ENCODE measurements at regions not wholly inside any gene's neighbourhood (a gene's known extent, or its start where the extent isn't known, plus 50 kb on each side); places are given as distances from the start of the nearest gene placed in this dataset.

- Mint-ChIP-seq H3K36me3 (no peaks in the 10 kb centered on the region), H3K4me3 (no peak overlapping the region), H3K9me3 (peaks cover 0 to 21% (median 4%) of the 10 kb centered on the region in 8 donors), H3K27me3 (no peaks in the 10 kb centered on the region), H3K4me1 (no peaks in the 10 kb centered on the region), H3K27ac (no peak overlapping the region)
- H3K36me3 ChIP-seq (ENCODE audit: insufficient read depth, low read length), result no peaks in the 10 kb centered on the region
- no peak overlapping the region for H3K4me3 ChIP-seq (ENCODE audit: low read length in 2 of 2)
- no peaks in the 10 kb centered on the region for H3K9me3 ChIP-seq (ENCODE audit: control insufficient read depth in 1 of 2, low read length in 2 of 2)
- CTCF ChIA-PET (ENCODE audit: partially characterized antibody), result no interaction called here
- POLR2A ChIA-PET (ENCODE audit: partially characterized antibody), result no interaction called here
- H3K27me3 ChIP-seq (ENCODE audit: insufficient read depth, low read length), result no peaks in the 10 kb centered on the region
- H3K4me1 ChIP-seq (ENCODE audit: insufficient read depth, low read length), result no peaks in the 10 kb centered on the region
- intact Hi-C loops (cut with micrococcal nuclease), result no loop called here
- no peak for DNase-seq
- no peak overlapping the region for H3K27ac ChIP-seq (ENCODE audit: low read depth, low read length)
Observed at GRCh38 chr14:29222671-29223268, 456.2 kb downstream of the FOXG1 start.

- ChIA-PET POLR2A (ENCODE audit: partially characterized antibody) (no interaction called here), CTCF (ENCODE audit: partially characterized antibody) (no interaction called here)
- Histone ChIP-seq H3K4me3 (ENCODE audit: low read length in 2 of 2) (no peak overlapping the region), H3K4me1 (ENCODE audit: insufficient read depth, low read length) (no peaks in the 10 kb centered on the region), H3K36me3 (ENCODE audit: insufficient read depth, low read length) (no peaks in the 10 kb centered on the region), H3K9me3 (ENCODE audit: control insufficient read depth in 1 of 2, low read length in 2 of 2) (no peaks in the 10 kb centered on the region), H3K27ac (ENCODE audit: low read depth, low read length) (no peak overlapping the region), H3K27me3 (ENCODE audit: insufficient read depth, low read length) (no peaks in the 10 kb centered on the region)
- DNase-seq, result no peak
- peaks cover 0 to 21% (median 3%) of the 10 kb centered on the region in 8 donors for H3K9me3 Mint-ChIP-seq
- intact Hi-C loops (cut with micrococcal nuclease), result no loop called here
- no peaks in the 10 kb centered on the region for H3K36me3 Mint-ChIP-seq
- H3K4me1 Mint-ChIP-seq, result no peaks in the 10 kb centered on the region
- H3K27ac Mint-ChIP-seq, result no peak overlapping the region
- H3K27me3 Mint-ChIP-seq, result no peaks in the 10 kb centered on the region
- H3K4me3 Mint-ChIP-seq, result no peak overlapping the region
Observed at GRCh38 chr14:29223947-29224346, 457.4 kb downstream of the FOXG1 start.

GRCh38 chr14:29227631-29228030 is 461.0 kb downstream of the FOXG1 start:
- H3K9me3 Mint-ChIP-seq, result peaks cover 0 to 9% (median under 1%) of the 10 kb centered on the region in 8 donors
- H3K36me3 Mint-ChIP-seq, result no peaks in the 10 kb centered on the region
- no peaks in the 10 kb centered on the region for H3K27me3 Mint-ChIP-seq
- H3K27ac Mint-ChIP-seq, result no peak overlapping the region
- H3K27me3 ChIP-seq (ENCODE audit: insufficient read depth, low read length), result no peaks in the 10 kb centered on the region
- DNase-seq, result no peak
- H3K27ac ChIP-seq (ENCODE audit: low read depth, low read length), result no peak overlapping the region
- no peaks in the 10 kb centered on the region for H3K36me3 ChIP-seq (ENCODE audit: insufficient read depth, low read length)
- intact Hi-C loops (cut with micrococcal nuclease), result no loop called here
- ChIA-PET CTCF (ENCODE audit: partially characterized antibody) (no interaction called here), POLR2A (ENCODE audit: partially characterized antibody) (no interaction called here)
- H3K4me1 Mint-ChIP-seq, result no peaks in the 10 kb centered on the region
- no peak overlapping the region for H3K4me3 ChIP-seq (ENCODE audit: low read length in 2 of 2)
- no peak overlapping the region for H3K4me3 Mint-ChIP-seq
- H3K4me1 ChIP-seq (ENCODE audit: insufficient read depth, low read length), result no peaks in the 10 kb centered on the region
- H3K9me3 ChIP-seq (ENCODE audit: control insufficient read depth in 1 of 2, low read length in 2 of 2), result no peaks in the 10 kb centered on the region

GRCh38 chr14:29232153-29232552 is 465.6 kb downstream of the FOXG1 start:
- CTCF ChIA-PET (ENCODE audit: partially characterized antibody), result no interaction called here
- POLR2A ChIA-PET (ENCODE audit: partially characterized antibody), result no interaction called here
- Histone ChIP-seq H3K27ac (ENCODE audit: low read depth, low read length) (no peak overlapping the region), H3K4me3 (ENCODE audit: low read length in 2 of 2) (no peak overlapping the region), H3K9me3 (ENCODE audit: control insufficient read depth in 1 of 2, low read length in 2 of 2) (no peaks in the 10 kb centered on the region), H3K36me3 (ENCODE audit: insufficient read depth, low read length) (no peaks in the 10 kb centered on the region), H3K27me3 (ENCODE audit: insufficient read depth, low read length) (no peaks in the 10 kb centered on the region), H3K4me1 (ENCODE audit: insufficient read depth, low read length) (no peaks in the 10 kb centered on the region)
- H3K4me3 Mint-ChIP-seq, result no peak overlapping the region
- H3K27ac Mint-ChIP-seq, result no peak overlapping the region
- no peak for DNase-seq
- H3K36me3 Mint-ChIP-seq, result no peaks in the 10 kb centered on the region
- intact Hi-C loops (cut with micrococcal nuclease), result no loop called here
- H3K9me3 Mint-ChIP-seq, result peaks cover 0 to 4% (median 0%) of the 10 kb centered on the region in 8 donors
- H3K27me3 Mint-ChIP-seq, result no peaks in the 10 kb centered on the region
- H3K4me1 Mint-ChIP-seq, result no peaks in the 10 kb centered on the region

GRCh38 chr14:29232711-29233110 is 466.1 kb downstream of the FOXG1 start:
- Mint-ChIP-seq H3K4me3 (no peak overlapping the region), H3K27me3 (no peaks in the 10 kb centered on the region), H3K27ac (no peak overlapping the region), H3K9me3 (peaks cover 0 to 8% (median 3%) of the 10 kb centered on the region in 8 donors), H3K36me3 (no peaks in the 10 kb centered on the region), H3K4me1 (no peaks in the 10 kb centered on the region)
- POLR2A ChIA-PET (ENCODE audit: partially characterized antibody), result no interaction called here
- CTCF ChIA-PET (ENCODE audit: partially characterized antibody), result no interaction called here
- Histone ChIP-seq H3K27ac (ENCODE audit: low read depth, low read length) (no peak overlapping the region), H3K36me3 (ENCODE audit: insufficient read depth, low read length) (no peaks in the 10 kb centered on the region), H3K4me1 (ENCODE audit: insufficient read depth, low read length) (no peaks in the 10 kb centered on the region), H3K9me3 (ENCODE audit: control insufficient read depth in 1 of 2, low read length in 2 of 2) (no peaks in the 10 kb centered on the region), H3K27me3 (ENCODE audit: insufficient read depth, low read length) (no peaks in the 10 kb centered on the region), H3K4me3 (ENCODE audit: low read length in 2 of 2) (no peak overlapping the region)
- DNase-seq, result no peak
- intact Hi-C loops (cut with micrococcal nuclease), result no loop called here

- intact Hi-C loops (cut with micrococcal nuclease), result no loop called here
- Mint-ChIP-seq H3K4me1 (no peaks in the 10 kb centered on the region), H3K4me3 (no peak overlapping the region)
Observed at GRCh38 chr14:29233188-29233587, 466.6 kb downstream of the FOXG1 start.

GRCh38 chr14:29235991-29236390 is 469.4 kb downstream of the FOXG1 start:
- ChIA-PET CTCF (ENCODE audit: partially characterized antibody) (no interaction called here), POLR2A (ENCODE audit: partially characterized antibody) (no interaction called here)
- no peaks in the 10 kb centered on the region for H3K36me3 Mint-ChIP-seq
- Histone ChIP-seq H3K9me3 (ENCODE audit: control insufficient read depth in 1 of 2, low read length in 2 of 2) (no peaks in the 10 kb centered on the region), H3K27ac (ENCODE audit: low read depth, low read length) (no peak overlapping the region), H3K36me3 (ENCODE audit: insufficient read depth, low read length) (no peaks in the 10 kb centered on the region), H3K4me3 (ENCODE audit: low read length in 2 of 2) (no peak overlapping the region), H3K4me1 (ENCODE audit: insufficient read depth, low read length) (no peaks in the 10 kb centered on the region), H3K27me3 (ENCODE audit: insufficient read depth, low read length) (no peaks in the 10 kb centered on the region)
- H3K9me3 Mint-ChIP-seq, result peaks cover 0 to 8% (median 6%) of the 10 kb centered on the region in 8 donors
- no peaks in the 10 kb centered on the region for H3K27me3 Mint-ChIP-seq
- DNase-seq, result no peak
- intact Hi-C loops (cut with micrococcal nuclease), result no loop called here
- no peaks in the 10 kb centered on the region for H3K4me1 Mint-ChIP-seq
- no peak overlapping the region for H3K27ac Mint-ChIP-seq
- H3K4me3 Mint-ChIP-seq, result no peak overlapping the region

More at GRCh38 chr14:29233188-29233587, 466.6 kb downstream of the FOXG1 start:
- CTCF ChIA-PET (ENCODE audit: partially characterized antibody), result no interaction called here
- Histone ChIP-seq H3K36me3 (ENCODE audit: insufficient read depth, low read length) (no peaks in the 10 kb centered on the region), H3K4me1 (ENCODE audit: insufficient read depth, low read length) (no peaks in the 10 kb centered on the region), H3K27ac (ENCODE audit: low read depth, low read length) (no peak overlapping the region), H3K27me3 (ENCODE audit: insufficient read depth, low read length) (no peaks in the 10 kb centered on the region), H3K9me3 (ENCODE audit: control insufficient read depth in 1 of 2, low read length in 2 of 2) (no peaks in the 10 kb centered on the region), H3K4me3 (ENCODE audit: low read length in 2 of 2) (no peak overlapping the region)
- Mint-ChIP-seq H3K9me3 (peaks cover 0 to 8% (median 3%) of the 10 kb centered on the region in 8 donors), H3K27me3 (no peaks in the 10 kb centered on the region), H3K36me3 (no peaks in the 10 kb centered on the region), H3K27ac (no peak overlapping the region)
- POLR2A ChIA-PET (ENCODE audit: partially characterized antibody), result no interaction called here
- no peak for DNase-seq

GRCh38 chr14:29236401-29236800 is 469.8 kb downstream of the FOXG1 start:
- no peak overlapping the region for H3K27ac Mint-ChIP-seq
- CTCF ChIA-PET (ENCODE audit: partially characterized antibody), result no interaction called here

More at GRCh38 chr14:29236401-29236800, 469.8 kb downstream of the FOXG1 start:
- Mint-ChIP-seq H3K4me1 (no peaks in the 10 kb centered on the region), H3K36me3 (no peaks in the 10 kb centered on the region), H3K9me3 (peaks cover 0 to 8% (median 6%) of the 10 kb centered on the region in 8 donors), H3K4me3 (no peak overlapping the region), H3K27me3 (no peaks in the 10 kb centered on the region)
- H3K36me3 ChIP-seq (ENCODE audit: insufficient read depth, low read length), result no peaks in the 10 kb centered on the region
- no peaks in the 10 kb centered on the region for H3K4me1 ChIP-seq (ENCODE audit: insufficient read depth, low read length)
- DNase-seq, result no peak
- intact Hi-C loops (cut with micrococcal nuclease), result no loop called here
- no peaks in the 10 kb centered on the region for H3K27me3 ChIP-seq (ENCODE audit: insufficient read depth, low read length)
- no peak overlapping the region for H3K4me3 ChIP-seq (ENCODE audit: low read length in 2 of 2)
- no peaks in the 10 kb centered on the region for H3K9me3 ChIP-seq (ENCODE audit: control insufficient read depth in 1 of 2, low read length in 2 of 2)
- POLR2A ChIA-PET (ENCODE audit: partially characterized antibody), result no interaction called here
- H3K27ac ChIP-seq (ENCODE audit: low read depth, low read length), result no peak overlapping the region

Measured in CD4-positive, alpha-beta memory T cell (primary cell).